ENCODE measurements at regions not wholly inside any gene's neighbourhood (a gene's known extent, or its start where the extent isn't known, plus 50 kb on each side); places are given as distances from the start of the nearest gene placed in this dataset.
"Not testable (repeated sequence)": the region's sequence is repeated elsewhere in the genome, so short reads cannot be mapped to it uniquely, and the experiment has no call there.

DNA sequence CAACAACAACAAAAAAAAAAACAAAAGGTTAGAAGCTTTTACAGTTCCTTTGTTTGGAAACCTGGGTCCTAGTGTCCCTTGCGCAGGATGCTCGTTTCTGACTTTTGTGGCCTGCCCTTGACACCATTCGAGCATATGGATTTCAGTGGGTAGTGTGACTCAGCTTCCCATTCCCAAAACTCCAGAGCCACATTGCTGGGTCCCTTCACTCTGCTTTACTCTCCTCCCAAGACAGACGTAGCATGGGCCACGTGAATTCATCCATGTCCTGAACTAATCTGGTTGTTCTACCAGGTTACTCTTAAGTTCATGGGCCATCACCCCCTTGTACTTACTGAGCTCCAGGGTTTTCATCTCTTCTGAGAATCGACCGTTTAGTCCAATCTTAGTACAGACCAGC, 68.0 kb upstream of the MAX start:
- Histone ChIP-seq H3K9me3 (ENCODE audit: severe bottlenecking) (no peaks in the 10 kb centered on the region), H3K4me3 (ENCODE audit: low read depth, low read length) (peak overlapping the region; percentile 42), H3K27ac (no peak overlapping the region), H3K27me3 (ENCODE audit: insufficient read depth, low read depth, severe bottlenecking) (no peaks in the 10 kb centered on the region), H3K36me3 (no peaks in the 10 kb centered on the region)
- no peak for DNase-seq
- TF ChIP-seq, protein P1, sequence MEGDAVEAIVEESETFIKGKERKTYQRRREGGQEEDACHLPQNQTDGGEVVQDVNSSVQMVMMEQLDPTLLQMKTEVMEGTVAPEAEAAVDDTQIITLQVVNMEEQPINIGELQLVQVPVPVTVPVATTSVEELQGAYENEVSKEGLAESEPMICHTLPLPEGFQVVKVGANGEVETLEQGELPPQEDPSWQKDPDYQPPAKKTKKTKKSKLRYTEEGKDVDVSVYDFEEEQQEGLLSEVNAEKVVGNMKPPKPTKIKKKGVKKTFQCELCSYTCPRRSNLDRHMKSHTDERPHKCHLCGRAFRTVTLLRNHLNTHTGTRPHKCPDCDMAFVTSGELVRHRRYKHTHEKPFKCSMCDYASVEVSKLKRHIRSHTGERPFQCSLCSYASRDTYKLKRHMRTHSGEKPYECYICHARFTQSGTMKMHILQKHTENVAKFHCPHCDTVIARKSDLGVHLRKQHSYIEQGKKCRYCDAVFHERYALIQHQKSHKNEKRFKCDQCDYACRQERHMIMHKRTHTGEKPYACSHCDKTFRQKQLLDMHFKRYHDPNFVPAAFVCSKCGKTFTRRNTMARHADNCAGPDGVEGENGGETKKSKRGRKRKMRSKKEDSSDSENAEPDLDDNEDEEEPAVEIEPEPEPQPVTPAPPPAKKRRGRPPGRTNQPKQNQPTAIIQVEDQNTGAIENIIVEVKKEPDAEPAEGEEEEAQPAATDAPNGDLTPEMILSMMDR (IDR thresholded peaks at IDR 0.05; ENCODE audit: low read depth, low read length) = no peak

DNA sequence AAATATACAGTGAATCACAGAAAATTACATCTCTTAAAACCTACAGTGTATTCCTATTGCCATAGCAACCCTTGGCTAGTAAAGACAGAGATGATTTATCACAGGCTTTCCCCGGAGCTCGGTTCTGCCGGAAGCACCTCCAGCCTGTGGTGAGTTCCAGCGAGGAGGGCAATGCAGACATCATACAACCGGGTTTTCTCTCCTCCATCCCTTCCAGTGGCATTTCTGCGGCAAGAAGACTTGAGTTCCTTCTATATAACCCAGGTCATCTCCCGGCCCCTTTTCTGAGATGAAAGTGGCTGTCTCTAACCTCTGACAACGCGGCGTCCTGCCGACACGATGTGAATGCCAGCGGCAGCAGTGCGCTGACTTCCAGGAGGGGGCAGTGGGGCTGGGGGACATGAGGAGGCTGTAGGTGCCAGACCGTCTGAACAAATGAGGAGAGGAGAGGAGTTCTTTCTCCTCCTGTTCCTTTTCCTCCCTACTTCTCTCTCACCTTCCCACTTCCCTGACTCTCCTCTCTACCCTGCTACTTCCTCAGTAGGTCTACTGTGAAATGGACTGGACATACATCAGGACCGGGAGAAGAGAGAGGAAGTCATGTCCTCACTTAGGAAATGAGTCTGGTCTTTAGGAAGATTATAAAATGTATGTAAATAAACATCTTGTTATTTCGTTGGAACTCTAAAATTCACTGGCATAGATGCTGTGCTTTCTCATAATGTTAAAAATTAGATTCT, 68.6 kb upstream of the MAX start:
- H3K27me3 ChIP-seq (ENCODE audit: insufficient read depth, low read depth, severe bottlenecking) = no peaks in the 10 kb centered on the region
- H3K9me3 ChIP-seq (ENCODE audit: severe bottlenecking) = no peaks in the 10 kb centered on the region
- no peak overlapping the region for H3K27ac ChIP-seq
- H3K36me3 ChIP-seq = no peaks in the 10 kb centered on the region
- peak overlapping the region; percentile 42 for H3K4me3 ChIP-seq (ENCODE audit: low read depth, low read length)
- DNase-seq = peak; percentile 76
- TF ChIP-seq, protein P1 (IDR thresholded peaks at IDR 0.05; ENCODE audit: low read depth, low read length) = peak; percentile 74

DNA sequence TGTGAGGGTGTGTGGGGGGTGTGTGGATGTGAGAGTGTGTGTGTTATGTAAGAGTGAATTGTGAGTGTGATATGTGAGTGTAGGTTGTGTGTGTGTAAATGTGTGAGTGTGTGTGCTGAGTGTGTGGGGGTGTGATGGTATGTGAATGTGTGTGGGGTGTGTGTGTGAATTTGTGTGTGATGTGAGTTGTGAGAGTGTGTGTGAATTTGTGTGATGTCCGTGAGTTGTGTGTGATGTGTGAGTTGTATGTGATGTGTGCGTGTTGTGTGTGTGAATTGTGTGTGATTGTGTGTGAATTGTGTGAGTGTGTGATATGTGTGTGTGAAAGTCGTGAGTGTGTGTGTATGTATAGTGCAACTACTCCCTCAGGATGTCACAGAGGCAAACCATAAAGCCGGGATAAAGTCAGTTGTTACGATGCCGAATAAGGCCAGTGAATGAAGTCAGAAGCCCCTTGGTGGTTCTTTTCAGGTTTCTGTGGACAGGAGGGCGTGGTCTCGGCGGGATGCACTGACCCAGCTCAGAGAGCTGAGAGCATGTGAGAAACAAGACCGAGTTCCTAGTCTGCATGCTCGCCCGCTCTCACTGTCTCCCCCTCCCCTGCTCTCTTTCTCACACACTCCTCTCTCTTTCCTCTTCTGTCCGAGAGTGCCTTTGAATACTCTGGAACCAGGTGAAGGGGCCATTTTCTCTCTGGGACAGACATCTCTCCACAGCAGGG, 71.8 kb upstream of the MAX start:
- TF ChIP-seq, protein P1 (IDR thresholded peaks at IDR 0.05; ENCODE audit: low read depth, low read length) = no peak
- H3K27ac ChIP-seq = no peak overlapping the region

DNA sequence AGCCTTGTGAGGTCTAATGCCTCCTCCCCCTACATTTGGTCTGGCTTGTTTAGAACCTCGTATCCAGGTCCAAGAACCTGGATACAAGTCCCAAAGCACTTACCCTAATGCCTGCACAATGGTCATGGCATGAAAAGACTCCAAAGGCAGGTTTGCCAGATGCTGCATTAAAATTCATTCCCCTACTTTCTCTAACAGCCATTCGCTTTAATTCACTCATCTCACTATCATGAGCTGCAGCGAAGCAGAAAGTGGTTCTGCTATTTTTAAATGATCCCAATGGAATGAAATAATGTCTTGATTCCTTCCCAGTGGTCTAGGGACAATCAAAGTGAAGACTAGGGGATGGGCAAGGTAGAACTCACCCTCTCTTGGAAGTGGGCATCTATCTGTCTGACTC, 72.5 kb upstream of the MAX start:
- Histone ChIP-seq H3K36me3 (no peaks in the 10 kb centered on the region), H3K27me3 (ENCODE audit: insufficient read depth, low read depth, severe bottlenecking) (no peaks in the 10 kb centered on the region), H3K27ac (no peak overlapping the region), H3K9me3 (ENCODE audit: severe bottlenecking) (no peaks in the 10 kb centered on the region), H3K4me3 (ENCODE audit: low read depth, low read length) (no peak overlapping the region)
- TF ChIP-seq, protein P1 (IDR thresholded peaks at IDR 0.05; ENCODE audit: low read depth, low read length) = no peak
- DNase-seq = no peak

More for the DNA sequence above, 71.8 kb upstream of the MAX start:
- H3K36me3 ChIP-seq = no peaks in the 10 kb centered on the region
- DNase-seq = no peak
- no peaks in the 10 kb centered on the region for H3K9me3 ChIP-seq (ENCODE audit: severe bottlenecking)
- H3K27me3 ChIP-seq (ENCODE audit: insufficient read depth, low read depth, severe bottlenecking) = no peaks in the 10 kb centered on the region
- no peak overlapping the region for H3K4me3 ChIP-seq (ENCODE audit: low read depth, low read length)

DNA sequence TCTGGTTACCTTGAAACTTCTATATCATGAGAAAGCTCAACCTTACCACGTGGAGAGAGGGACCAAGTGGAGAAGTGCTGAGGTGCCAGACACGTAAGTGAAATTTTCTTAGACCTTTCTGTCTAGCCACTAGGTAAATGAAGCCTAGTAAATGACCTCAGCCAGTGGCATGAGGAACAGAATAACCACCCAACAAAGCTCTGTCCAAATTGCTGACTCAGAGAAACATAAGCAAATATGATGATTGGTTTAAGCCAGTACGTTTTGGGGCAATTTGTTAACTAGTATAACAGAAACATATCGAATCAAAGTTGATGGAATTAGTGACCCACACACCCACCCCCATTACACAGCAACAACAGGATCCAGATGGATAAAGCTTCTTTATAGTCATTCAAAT, 75.2 kb upstream of the MAX start:
- TF ChIP-seq, protein P1 (IDR thresholded peaks at IDR 0.05; ENCODE audit: low read depth, low read length) = no peak
- H3K4me3 ChIP-seq (ENCODE audit: low read depth, low read length) = no peak overlapping the region
- H3K9me3 ChIP-seq (ENCODE audit: severe bottlenecking) = peaks cover 14% of the 10 kb centered on the region
- H3K27me3 ChIP-seq (ENCODE audit: insufficient read depth, low read depth, severe bottlenecking) = no peaks in the 10 kb centered on the region
- no peak for DNase-seq
- H3K36me3 ChIP-seq = no peaks in the 10 kb centered on the region
- H3K27ac ChIP-seq = no peak overlapping the region

DNA sequence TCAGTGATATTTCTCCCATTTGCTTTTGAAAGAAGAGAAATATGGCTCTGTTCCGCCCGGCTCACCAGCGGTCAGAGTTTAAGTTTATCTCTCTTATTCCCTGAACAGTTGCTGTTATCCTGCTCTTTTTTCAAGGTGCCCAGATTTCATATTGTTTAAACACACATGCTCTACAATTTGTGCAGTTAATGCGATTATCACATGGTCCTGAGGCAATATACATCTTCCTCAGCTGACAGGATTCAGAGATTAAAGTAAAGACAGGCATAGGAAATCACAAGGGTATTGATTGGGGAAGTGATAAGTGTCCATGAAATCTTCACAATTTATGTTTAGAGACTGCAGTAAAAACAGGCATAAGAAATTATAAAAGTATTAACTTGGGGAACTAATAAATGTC, 76.9 kb upstream of the MAX start:
- not testable (repeated sequence) for H3K4me3 ChIP-seq (ENCODE audit: low read depth, low read length); H3K36me3 ChIP-seq; DNase-seq; H3K27me3 ChIP-seq (ENCODE audit: insufficient read depth, low read depth, severe bottlenecking)
- 0 out of 2 replicates have a peak overlapping the region, but pooled peaks have one; percentile 4 for H3K27ac ChIP-seq
- H3K9me3 ChIP-seq (ENCODE audit: severe bottlenecking) = peaks cover 18% of the 10 kb centered on the region

Measured in WERI-Rb-1 (cell line).